Spleen (tissue), 11 donors: ENCODE measurements at regions not wholly inside any gene's neighbourhood (a gene's known extent, or its start where the extent isn't known, plus 50 kb on each side); places are given as distances from the start of the nearest gene placed in this dataset.

Experiments
- DNase-seq: peaks from one replicate; pipeline ENCODE4 v3.0.0-alpha.2; 2020
- H3K27ac ChIP-seq, 8 donors: fragments of 200-600 bp; sonication (generic) in 7 of 8; 1 replicate in 4 of 8; 2 replicates in 4 of 8; pipeline versions ENCODE4 v1.5.0 to v1.8.0; 2016 to 2021; ENCODE audit warnings: inconsistent platforms in 4 of 8, mild to moderate bottlenecking in 4 of 8, moderate library complexity in 1 of 8
- H3K27me3 ChIP-seq, 7 donors: fragments of 200-600 bp; sonication (generic) in 6 of 7; replicated peaks in 1 of 7; 1 replicate in 4 of 7; 2 replicates in 3 of 7; pipeline versions ENCODE4 v1.5.0 to v1.8.0; 2016 to 2021; ENCODE audit warnings: inconsistent platforms in 3 of 7, mild to moderate bottlenecking in 1 of 7
- H3K36me3 ChIP-seq, 6 donors: fragments of 200-600 bp; sonication (generic) in 5 of 6; 1 replicate in 4 of 6; 2 replicates in 2 of 6; pipeline versions ENCODE4 v1.5.0 to v1.8.0; 2016 to 2021; ENCODE audit warnings: inconsistent platforms in 2 of 6
- H3K4me1 ChIP-seq, 6 donors: fragments of 200-600 bp; sonication (generic) in 5 of 6; 1 replicate in 3 of 6; 2 replicates in 3 of 6; pipeline versions ENCODE4 v1.5.0 to v1.8.0; 2016 to 2021; ENCODE audit warnings: inconsistent platforms in 3 of 6
- H3K4me3 ChIP-seq, 8 donors: fragments of 200-600 bp; sonication (generic) in 7 of 8; 1 replicate in 4 of 8; 2 replicates in 4 of 8; pipeline versions ENCODE4 v1.5.0 to v1.8.0; 2016 to 2021; ENCODE audit warnings: inconsistent platforms in 4 of 8, mild to moderate bottlenecking in 4 of 8, moderate library complexity in 2 of 8
- H3K9me3 ChIP-seq, 8 donors: fragments of 200-600 bp; sonication (generic) in 7 of 8; 1 replicate in 4 of 8; 2 replicates in 4 of 8; pipeline versions ENCODE4 v1.5.0 to v1.8.0; 2016 to 2021; ENCODE audit warnings: inconsistent platforms in 4 of 8
- POLR2A ChIP-seq, 3 donors: fragments of 450-650 bp; IDR thresholded peaks; one replicate each; pipeline ENCODE4 v1.5.1; 2017; ENCODE audit warnings: antibody characterized with exemption in 3 of 3, mild to moderate bottlenecking in 1 of 3
- POLR2AphosphoS5 ChIP-seq, 3 donors: sonication (generic); formaldehyde crosslinking; IDR thresholded peaks; one replicate each; pipeline ENCODE4 v1.5.1; 2017; ENCODE audit warnings: antibody characterized with exemption in 3 of 3
- WGBS, 5 donors: extraction: QIAGEN DNeasy Blood & Tissue Kit in 3 of 5; methylation state at CpG; one replicate each; pipeline versions ENCODE4 v1.1.5 to v1.1.7; 2013 to 2018; 5-methylcytosine and 5-hydroxymethylcytosine counted together
- intact Hi-C: fragments of 100-400 bp; cut with DNase I; formaldehyde crosslinking; loops from one replicate; pipeline ENCODE4 v1.15.0; 2023; ENCODE audit warnings: low total_unique reads
- TF ChIP-seq, protein P1 (sequence below), 11 experiments: fragments of 200-600 bp in 7 of 11; fragments of 450-650 bp in 4 of 11; sonication (generic) in 4 of 11; IDR thresholded peaks in 8 of 11; conservative IDR thresholded peaks in 3 of 11; 1 replicate in 7 of 11; 2 replicates in 4 of 11; pipeline versions ENCODE4 v1.4.0 to v1.8.0; 2016 to 2021; ENCODE audit warnings: antibody characterized with exemption in 11 of 11, inconsistent platforms in 4 of 11, mild to moderate bottlenecking in 1 of 11
- donor health status: healthy with polysubstance abuse.
- donor health status: DM: no; HTN: no; CAD: no; lungs with moderate emphysema.
- donor health status: DM: no; HTN: no; CAD: no.
- donor health status: Bipolar disorder and iron deficiency.
- donor health status: healthy.
- donor health status: DM: no; HTN: no; CAD: no.
- donor health status: DM: yes; HTN: yes; CAD: no.

DNA sequence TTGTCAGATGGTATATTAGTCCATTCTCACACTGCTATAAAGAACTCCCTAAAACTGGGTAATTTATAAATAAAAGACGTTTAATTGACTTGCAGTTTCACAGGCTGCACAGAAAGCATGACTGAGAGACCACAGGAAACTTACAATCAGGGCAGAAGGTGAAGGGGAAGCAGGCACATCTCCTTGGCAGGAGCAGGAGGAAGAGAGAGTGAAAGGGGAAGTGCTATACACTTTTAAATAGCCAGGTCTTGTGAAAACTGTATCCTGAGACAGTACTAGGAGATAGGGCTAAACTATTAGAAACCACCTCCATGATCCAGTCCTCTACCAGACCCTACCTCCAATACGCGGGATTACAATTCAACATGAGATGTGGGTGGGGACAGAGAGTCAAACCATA lies 193.9 kb upstream of the KCNG1 start:
- WGBS, 5 donors, result 69 to 73% (median 71%) methylated on average over 3 of the region's 3 CpGs
- no peak for DNase-seq
- Histone ChIP-seq H3K4me3 (no peak overlapping the region), H3K27me3 (peaks cover 0 to 37% (median 10%) of the 10 kb centered on the region in 7 donors), H3K36me3 (no peaks in the 10 kb centered on the region), H3K4me1 (peaks cover 0 to 8% (median 4%) of the 10 kb centered on the region in 6 donors), H3K9me3 (peaks cover 0 to 26% (median 16%) of the 10 kb centered on the region in 8 donors), H3K27ac (no peak overlapping the region)
- intact Hi-C loops, result no loop called here
- TF ChIP-seq, protein P1, sequence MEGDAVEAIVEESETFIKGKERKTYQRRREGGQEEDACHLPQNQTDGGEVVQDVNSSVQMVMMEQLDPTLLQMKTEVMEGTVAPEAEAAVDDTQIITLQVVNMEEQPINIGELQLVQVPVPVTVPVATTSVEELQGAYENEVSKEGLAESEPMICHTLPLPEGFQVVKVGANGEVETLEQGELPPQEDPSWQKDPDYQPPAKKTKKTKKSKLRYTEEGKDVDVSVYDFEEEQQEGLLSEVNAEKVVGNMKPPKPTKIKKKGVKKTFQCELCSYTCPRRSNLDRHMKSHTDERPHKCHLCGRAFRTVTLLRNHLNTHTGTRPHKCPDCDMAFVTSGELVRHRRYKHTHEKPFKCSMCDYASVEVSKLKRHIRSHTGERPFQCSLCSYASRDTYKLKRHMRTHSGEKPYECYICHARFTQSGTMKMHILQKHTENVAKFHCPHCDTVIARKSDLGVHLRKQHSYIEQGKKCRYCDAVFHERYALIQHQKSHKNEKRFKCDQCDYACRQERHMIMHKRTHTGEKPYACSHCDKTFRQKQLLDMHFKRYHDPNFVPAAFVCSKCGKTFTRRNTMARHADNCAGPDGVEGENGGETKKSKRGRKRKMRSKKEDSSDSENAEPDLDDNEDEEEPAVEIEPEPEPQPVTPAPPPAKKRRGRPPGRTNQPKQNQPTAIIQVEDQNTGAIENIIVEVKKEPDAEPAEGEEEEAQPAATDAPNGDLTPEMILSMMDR (IDR thresholded peaks at IDR 0.05 in 8 of 11, conservative IDR thresholded peaks at IDR 0.05 in 3 of 11), result no peak
- no peak for TF ChIP-seq POLR2AphosphoS5 (IDR thresholded peaks at IDR 0.05)
- no peak for TF ChIP-seq POLR2A (IDR thresholded peaks at IDR 0.05)

DNA sequence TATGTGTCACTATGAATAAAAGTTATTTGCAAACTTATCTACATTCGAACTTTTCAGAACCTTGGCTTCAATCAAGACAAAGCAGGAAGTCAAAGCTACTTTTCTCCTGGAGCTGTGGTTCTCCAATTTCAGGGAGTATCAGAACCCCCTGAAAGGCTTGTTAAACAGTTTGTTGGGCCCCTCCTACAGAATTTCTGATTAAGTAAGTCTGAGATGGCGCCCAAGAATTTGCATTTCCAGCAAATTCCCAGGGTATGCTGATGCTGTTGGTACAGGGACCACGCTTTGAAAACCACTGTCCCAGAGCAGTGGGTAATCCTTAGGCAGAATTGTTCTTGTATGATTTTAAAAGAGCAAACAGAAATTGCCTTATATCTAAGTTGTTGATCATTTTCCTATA lies 189.9 kb upstream of the KCNG1 start:
- H3K9me3 ChIP-seq, result peaks cover 0 to 20% (median 13%) of the 10 kb centered on the region in 8 donors
- peaks cover 0 to 23% (median 6%) of the 10 kb centered on the region in 7 donors for H3K27me3 ChIP-seq
- no peak for DNase-seq
- H3K4me3 ChIP-seq, result no peak overlapping the region
- H3K27ac ChIP-seq, result no peak overlapping the region
- 51 to 71% (median 66%) methylated on average over 3 of the region's 3 CpGs for WGBS, 5 donors
- TF ChIP-seq, protein P1 (IDR thresholded peaks at IDR 0.05 in 8 of 11, conservative IDR thresholded peaks at IDR 0.05 in 3 of 11), result no peak
- TF ChIP-seq POLR2AphosphoS5 (IDR thresholded peaks at IDR 0.05), result no peak
- no peak for TF ChIP-seq POLR2A (IDR thresholded peaks at IDR 0.05)
- no peaks in the 10 kb centered on the region for H3K36me3 ChIP-seq
- H3K4me1 ChIP-seq, result no peaks in the 10 kb centered on the region
- intact Hi-C loops, result no loop called here

DNA sequence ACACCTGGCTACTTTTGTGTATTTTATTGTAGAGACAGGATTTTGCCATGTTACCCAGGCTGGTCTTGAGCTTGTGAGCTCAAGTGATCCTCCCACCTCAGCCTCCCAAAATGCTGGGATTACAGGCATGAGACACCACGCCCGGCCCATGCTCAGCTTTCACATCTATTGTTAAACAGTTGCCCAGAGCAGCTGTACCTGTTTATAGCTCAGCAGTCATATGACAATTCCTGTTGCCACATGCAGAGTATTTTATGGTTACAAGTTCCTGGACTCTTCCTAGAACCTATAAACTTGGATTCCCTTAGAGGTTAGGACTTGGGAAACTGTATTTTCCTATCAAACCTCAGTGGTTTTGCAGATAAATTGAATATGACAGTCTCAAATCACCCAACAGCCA lies 188.3 kb upstream of the KCNG1 start:
- no peak overlapping the region for H3K27ac ChIP-seq
- intact Hi-C loops, result no loop called here
- no peaks in the 10 kb centered on the region for H3K36me3 ChIP-seq
- H3K9me3 ChIP-seq, result peaks cover 0 to 4% (median 0%) of the 10 kb centered on the region in 8 donors
- no peaks in the 10 kb centered on the region for H3K4me1 ChIP-seq
- DNase-seq, result no peak
- no peak overlapping the region for H3K4me3 ChIP-seq
- TF ChIP-seq POLR2AphosphoS5 (IDR thresholded peaks at IDR 0.05), result no peak
- TF ChIP-seq, protein P1 (IDR thresholded peaks at IDR 0.05 in 8 of 11, conservative IDR thresholded peaks at IDR 0.05 in 3 of 11), result no peak
- TF ChIP-seq POLR2A (IDR thresholded peaks at IDR 0.05), result no peak
- 86 to 100% (median 91%) methylated on average over 2 of the region's 2 CpGs for WGBS, 5 donors
- H3K27me3 ChIP-seq, result peaks cover 0 to 19% (median 6%) of the 10 kb centered on the region in 7 donors

DNA sequence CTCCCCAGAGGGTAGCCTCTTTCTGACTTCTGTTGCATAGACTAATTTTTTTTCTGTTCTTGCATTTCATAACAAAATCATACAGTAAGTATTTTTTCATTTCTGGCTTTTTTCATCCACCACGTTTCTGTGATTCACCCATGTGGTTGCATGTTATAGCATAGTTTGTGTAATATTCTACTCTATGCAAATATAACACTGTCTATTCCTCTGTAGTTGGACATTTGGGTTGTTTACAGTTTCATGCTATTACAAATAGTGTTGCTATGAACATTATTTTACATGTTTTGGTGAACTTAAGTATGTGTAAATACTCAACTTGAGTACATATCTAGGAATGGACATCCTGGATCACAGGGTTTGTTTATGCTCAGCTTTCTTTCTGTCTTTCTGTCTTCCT lies 187.2 kb upstream of the KCNG1 start:
- no peaks in the 10 kb centered on the region for H3K36me3 ChIP-seq
- no peak overlapping the region for H3K27ac ChIP-seq
- intact Hi-C loops, result no loop called here
- WGBS, 5 donors, result 47 to 72% (median 59%) methylated on average over 1 of the region's 1 CpG
- TF ChIP-seq, protein P1 (IDR thresholded peaks at IDR 0.05 in 8 of 11, conservative IDR thresholded peaks at IDR 0.05 in 3 of 11), result no peak
- TF ChIP-seq POLR2AphosphoS5 (IDR thresholded peaks at IDR 0.05) (no peak), POLR2A (IDR thresholded peaks at IDR 0.05) (no peak)
- H3K27me3 ChIP-seq, result peaks cover 0 to 19% (median 6%) of the 10 kb centered on the region in 7 donors
- no peak overlapping the region for H3K4me3 ChIP-seq
- no peaks in the 10 kb centered on the region for H3K4me1 ChIP-seq
- no peaks in the 10 kb centered on the region for H3K9me3 ChIP-seq
- no peak for DNase-seq
